ENCODE measurements at regions not wholly inside any gene's neighbourhood (a gene's known extent, or its start where the extent isn't known, plus 50 kb on each side); places are given as distances from the start of the nearest gene placed in this dataset.
"Not testable (repeated sequence)": the region's sequence is repeated elsewhere in the genome, so short reads cannot be mapped to it uniquely, and the experiment has no call there.

DNA sequence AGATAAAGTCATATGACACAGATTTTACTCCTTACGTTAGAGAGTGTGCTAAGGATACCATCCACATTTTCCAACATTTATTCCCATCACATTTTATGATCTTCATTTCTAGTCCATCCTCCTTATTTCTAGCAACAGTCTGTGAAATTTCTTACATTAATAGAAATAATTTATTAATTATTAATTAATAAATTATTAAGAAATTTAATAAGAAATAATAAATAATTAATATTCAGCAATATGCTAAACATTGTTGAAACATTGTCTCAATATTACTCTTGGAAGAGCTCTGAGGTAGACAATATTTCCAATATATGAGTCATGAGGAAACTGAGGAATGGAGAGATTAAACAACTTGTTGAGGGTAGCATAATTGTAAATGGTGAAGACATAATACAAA, 1742.5 kb upstream of the CDH6 start:
- TF ChIP-seq, protein P1, sequence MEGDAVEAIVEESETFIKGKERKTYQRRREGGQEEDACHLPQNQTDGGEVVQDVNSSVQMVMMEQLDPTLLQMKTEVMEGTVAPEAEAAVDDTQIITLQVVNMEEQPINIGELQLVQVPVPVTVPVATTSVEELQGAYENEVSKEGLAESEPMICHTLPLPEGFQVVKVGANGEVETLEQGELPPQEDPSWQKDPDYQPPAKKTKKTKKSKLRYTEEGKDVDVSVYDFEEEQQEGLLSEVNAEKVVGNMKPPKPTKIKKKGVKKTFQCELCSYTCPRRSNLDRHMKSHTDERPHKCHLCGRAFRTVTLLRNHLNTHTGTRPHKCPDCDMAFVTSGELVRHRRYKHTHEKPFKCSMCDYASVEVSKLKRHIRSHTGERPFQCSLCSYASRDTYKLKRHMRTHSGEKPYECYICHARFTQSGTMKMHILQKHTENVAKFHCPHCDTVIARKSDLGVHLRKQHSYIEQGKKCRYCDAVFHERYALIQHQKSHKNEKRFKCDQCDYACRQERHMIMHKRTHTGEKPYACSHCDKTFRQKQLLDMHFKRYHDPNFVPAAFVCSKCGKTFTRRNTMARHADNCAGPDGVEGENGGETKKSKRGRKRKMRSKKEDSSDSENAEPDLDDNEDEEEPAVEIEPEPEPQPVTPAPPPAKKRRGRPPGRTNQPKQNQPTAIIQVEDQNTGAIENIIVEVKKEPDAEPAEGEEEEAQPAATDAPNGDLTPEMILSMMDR (IDR thresholded peaks at IDR 0.05) = not testable (repeated sequence)
- not testable (repeated sequence) for TF ChIP-seq SMC3 (IDR thresholded peaks at IDR 0.05; ENCODE audit: low read depth, low read length); RFX5 (IDR thresholded peaks at IDR 0.05; ENCODE audit: low read length); EZH2phosphoT487 (IDR thresholded peaks at IDR 0.05; ENCODE audit: borderline replicate concordance, low read depth)
- TF ChIP-seq, protein P2, sequence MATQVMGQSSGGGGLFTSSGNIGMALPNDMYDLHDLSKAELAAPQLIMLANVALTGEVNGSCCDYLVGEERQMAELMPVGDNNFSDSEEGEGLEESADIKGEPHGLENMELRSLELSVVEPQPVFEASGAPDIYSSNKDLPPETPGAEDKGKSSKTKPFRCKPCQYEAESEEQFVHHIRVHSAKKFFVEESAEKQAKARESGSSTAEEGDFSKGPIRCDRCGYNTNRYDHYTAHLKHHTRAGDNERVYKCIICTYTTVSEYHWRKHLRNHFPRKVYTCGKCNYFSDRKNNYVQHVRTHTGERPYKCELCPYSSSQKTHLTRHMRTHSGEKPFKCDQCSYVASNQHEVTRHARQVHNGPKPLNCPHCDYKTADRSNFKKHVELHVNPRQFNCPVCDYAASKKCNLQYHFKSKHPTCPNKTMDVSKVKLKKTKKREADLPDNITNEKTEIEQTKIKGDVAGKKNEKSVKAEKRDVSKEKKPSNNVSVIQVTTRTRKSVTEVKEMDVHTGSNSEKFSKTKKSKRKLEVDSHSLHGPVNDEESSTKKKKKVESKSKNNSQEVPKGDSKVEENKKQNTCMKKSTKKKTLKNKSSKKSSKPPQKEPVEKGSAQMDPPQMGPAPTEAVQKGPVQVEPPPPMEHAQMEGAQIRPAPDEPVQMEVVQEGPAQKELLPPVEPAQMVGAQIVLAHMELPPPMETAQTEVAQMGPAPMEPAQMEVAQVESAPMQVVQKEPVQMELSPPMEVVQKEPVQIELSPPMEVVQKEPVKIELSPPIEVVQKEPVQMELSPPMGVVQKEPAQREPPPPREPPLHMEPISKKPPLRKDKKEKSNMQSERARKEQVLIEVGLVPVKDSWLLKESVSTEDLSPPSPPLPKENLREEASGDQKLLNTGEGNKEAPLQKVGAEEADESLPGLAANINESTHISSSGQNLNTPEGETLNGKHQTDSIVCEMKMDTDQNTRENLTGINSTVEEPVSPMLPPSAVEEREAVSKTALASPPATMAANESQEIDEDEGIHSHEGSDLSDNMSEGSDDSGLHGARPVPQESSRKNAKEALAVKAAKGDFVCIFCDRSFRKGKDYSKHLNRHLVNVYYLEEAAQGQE (IDR thresholded peaks at IDR 0.05; ENCODE audit: low read depth, low read length) = not testable (repeated sequence)
- TF ChIP-seq, protein P3, sequence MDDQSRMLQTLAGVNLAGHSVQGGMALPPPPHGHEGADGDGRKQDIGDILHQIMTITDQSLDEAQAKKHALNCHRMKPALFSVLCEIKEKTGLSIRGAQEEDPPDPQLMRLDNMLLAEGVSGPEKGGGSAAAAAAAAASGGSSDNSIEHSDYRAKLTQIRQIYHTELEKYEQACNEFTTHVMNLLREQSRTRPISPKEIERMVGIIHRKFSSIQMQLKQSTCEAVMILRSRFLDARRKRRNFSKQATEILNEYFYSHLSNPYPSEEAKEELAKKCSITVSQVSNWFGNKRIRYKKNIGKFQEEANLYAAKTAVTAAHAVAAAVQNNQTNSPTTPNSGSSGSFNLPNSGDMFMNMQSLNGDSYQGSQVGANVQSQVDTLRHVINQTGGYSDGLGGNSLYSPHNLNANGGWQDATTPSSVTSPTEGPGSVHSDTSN (IDR thresholded peaks at IDR 0.05) = not testable (repeated sequence)

All from SK-N-SH (cell line).